GM12874 (cell line): ENCODE measurements at regions not wholly inside any gene's neighbourhood (a gene's known extent, or its start where the extent isn't known, plus 50 kb on each side); places are given as distances from the start of the nearest gene placed in this dataset.

ENCODE experiments used
- TF ChIP-seq, protein P1 (sequence below): IDR thresholded peaks from 2 replicates; pipeline ENCODE4 v1.5.1; 2011; ENCODE audit warnings: low read depth, mild to moderate bottlenecking, control low read depth, low read length, moderate library complexity; ENCODE audit not compliant: insufficient read depth

- TF ChIP-seq, protein P1, sequence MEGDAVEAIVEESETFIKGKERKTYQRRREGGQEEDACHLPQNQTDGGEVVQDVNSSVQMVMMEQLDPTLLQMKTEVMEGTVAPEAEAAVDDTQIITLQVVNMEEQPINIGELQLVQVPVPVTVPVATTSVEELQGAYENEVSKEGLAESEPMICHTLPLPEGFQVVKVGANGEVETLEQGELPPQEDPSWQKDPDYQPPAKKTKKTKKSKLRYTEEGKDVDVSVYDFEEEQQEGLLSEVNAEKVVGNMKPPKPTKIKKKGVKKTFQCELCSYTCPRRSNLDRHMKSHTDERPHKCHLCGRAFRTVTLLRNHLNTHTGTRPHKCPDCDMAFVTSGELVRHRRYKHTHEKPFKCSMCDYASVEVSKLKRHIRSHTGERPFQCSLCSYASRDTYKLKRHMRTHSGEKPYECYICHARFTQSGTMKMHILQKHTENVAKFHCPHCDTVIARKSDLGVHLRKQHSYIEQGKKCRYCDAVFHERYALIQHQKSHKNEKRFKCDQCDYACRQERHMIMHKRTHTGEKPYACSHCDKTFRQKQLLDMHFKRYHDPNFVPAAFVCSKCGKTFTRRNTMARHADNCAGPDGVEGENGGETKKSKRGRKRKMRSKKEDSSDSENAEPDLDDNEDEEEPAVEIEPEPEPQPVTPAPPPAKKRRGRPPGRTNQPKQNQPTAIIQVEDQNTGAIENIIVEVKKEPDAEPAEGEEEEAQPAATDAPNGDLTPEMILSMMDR, result no peak
Observed at GRCh38 chr11:127194521-127194920, 194.0 kb upstream of the KIRREL3 start.

DNA sequence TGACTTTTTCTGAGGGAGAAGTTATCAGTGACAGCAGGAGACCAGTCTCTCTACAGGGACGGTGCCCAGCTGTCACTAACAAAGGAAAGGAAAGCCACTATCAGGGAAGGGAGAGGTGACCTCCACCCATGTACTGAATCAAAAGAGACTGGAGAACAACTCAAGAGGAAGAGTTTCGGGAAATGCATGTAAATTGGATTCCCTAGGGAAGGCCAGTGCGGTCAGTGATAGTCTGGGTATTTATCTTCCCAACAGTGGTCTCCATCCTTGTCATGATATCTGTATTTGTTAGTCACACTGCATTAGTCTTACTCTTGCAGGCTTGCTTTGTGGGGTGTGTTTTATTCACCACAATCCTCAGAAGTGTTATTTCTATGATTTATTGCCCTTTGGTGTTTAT is 193.4 kb upstream of the KIRREL3 start:
- TF ChIP-seq, protein P1, result no peak

DNA sequence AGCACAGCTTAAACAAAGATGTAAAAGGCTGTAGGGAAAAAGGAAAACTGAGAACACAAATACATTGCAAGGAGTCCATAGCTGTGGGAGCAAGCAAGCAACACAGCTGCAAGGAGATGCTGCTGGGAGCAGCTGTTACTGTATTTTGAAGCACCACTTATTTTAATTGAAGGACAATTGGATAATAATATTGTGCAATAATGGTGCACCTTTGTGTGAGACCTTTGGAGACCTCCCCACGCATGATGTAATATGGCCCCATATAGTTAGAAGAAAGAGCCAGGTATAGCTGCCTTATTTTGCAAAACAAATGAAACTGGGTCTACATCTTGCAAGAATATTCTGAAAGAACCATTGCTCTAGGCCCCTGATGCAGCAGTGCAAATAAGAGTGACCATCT is 191.1 kb upstream of the KIRREL3 start:
- TF ChIP-seq, protein P1, result no peak

- TF ChIP-seq, protein P1, result no peak
Observed at GRCh38 chr11:127191261-127191660, 190.7 kb upstream of the KIRREL3 start.

DNA sequence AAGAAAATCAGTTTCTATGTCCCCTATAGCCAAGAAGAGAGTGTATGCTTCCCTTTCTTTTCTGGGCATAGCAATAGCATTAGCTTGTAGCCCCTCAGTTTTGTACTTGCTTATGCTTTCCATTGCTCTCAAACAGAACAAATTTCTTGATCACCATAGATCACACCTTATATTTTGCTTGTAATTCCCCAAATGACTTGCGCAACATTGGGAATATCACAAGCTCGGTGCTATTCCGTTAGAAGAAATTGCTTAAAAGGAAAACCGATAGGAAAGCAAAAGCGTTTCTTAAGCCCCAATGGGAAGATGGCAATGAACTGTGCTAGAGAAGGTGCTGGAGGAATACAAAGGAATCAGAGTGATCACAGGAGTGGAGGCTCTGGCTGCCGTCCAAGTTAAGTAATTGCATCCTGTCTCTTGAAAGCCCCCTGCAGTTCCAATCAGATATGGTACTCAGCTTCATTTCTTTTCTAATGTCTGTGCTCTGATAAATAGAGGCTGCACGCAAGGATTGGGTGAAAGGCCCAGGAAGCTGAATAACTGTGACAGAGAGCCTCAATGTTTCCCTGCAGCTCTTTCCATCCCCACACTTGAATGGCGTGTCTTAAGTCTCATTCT is 182.1 kb upstream of the KIRREL3 start:
- TF ChIP-seq, protein P1, result no peak

GRCh38 chr11:127157225-127157624 is 156.7 kb upstream of the KIRREL3 start:
- TF ChIP-seq, protein P1, result 0 out of 2 replicates have a peak, but pooled peaks have one; percentile 14

- TF ChIP-seq, protein P1, result no peak
Observed at GRCh38 chr11:127149410-127149809, 148.8 kb upstream of the KIRREL3 start.

- TF ChIP-seq, protein P1, result no peak
Observed at GRCh38 chr11:127143251-127143650, 142.7 kb upstream of the KIRREL3 start.
